HL-60/S4 (cell line): ENCODE measurements at regions not wholly inside any gene's neighbourhood (a gene's known extent, or its start where the extent isn't known, plus 50 kb on each side); places are given as distances from the start of the nearest gene placed in this dataset.

Experiments
- in situ Hi-C: fragments of 300-500 bp; cut with MboI; formaldehyde crosslinking; loops from 2 replicates; pipeline ENCODE4 v1.14.3; 2022; ENCODE audit warnings: low sequenced_read_pairs

GRCh38 chr2:16117791-16118610 lies 177.7 kb downstream of the MYCN start:
- in situ Hi-C loops: no loop called here

GRCh38 chr2:16117021-16117700 lies 176.8 kb downstream of the MYCN start:
- in situ Hi-C loops: no loop called here

GRCh38 chr2:16115881-16116830 lies 175.8 kb downstream of the MYCN start:
- in situ Hi-C loops: no loop called here

GRCh38 chr2:16115291-16115690 lies 174.9 kb downstream of the MYCN start:
- in situ Hi-C loops: no loop called here

- in situ Hi-C loops: no loop called here
These were observed 174.5 kb downstream of the MYCN start for GRCh38 chr2:16114836-16115235.

GRCh38 chr2:16114070-16114469 lies 173.7 kb downstream of the MYCN start:
- in situ Hi-C loops: no loop called here

- in situ Hi-C loops: no loop called here
These were observed 173.2 kb downstream of the MYCN start for GRCh38 chr2:16113568-16113967.

- in situ Hi-C loops: no loop called here
These were observed 172.7 kb downstream of the MYCN start for GRCh38 chr2:16112972-16113560.

- in situ Hi-C loops: no loop called here
These were observed 172.1 kb downstream of the MYCN start for GRCh38 chr2:16112251-16112971.

GRCh38 chr2:16111838-16112210 lies 171.5 kb downstream of the MYCN start:
- in situ Hi-C loops: no loop called here

- in situ Hi-C loops: no loop called here
These were observed 169.5 kb downstream of the MYCN start for GRCh38 chr2:16109821-16110310.

GRCh38 chr2:16109368-16109820 lies 169.0 kb downstream of the MYCN start:
- in situ Hi-C loops: no loop called here

- in situ Hi-C loops: no loop called here
These were observed 166.9 kb downstream of the MYCN start for GRCh38 chr2:16107246-16107645.

- in situ Hi-C loops: no loop called here
These were observed 166.3 kb downstream of the MYCN start for GRCh38 chr2:16106619-16107018.

GRCh38 chr2:16105669-16106281 lies 165.4 kb downstream of the MYCN start:
- in situ Hi-C loops: no loop called here

GRCh38 chr2:16104949-16105668 lies 164.8 kb downstream of the MYCN start:
- in situ Hi-C loops: no loop called here

GRCh38 chr2:16104315-16104948 lies 164.1 kb downstream of the MYCN start:
- in situ Hi-C loops: no loop called here

- in situ Hi-C loops: no loop called here
These were observed 163.4 kb downstream of the MYCN start for GRCh38 chr2:16103614-16104314.
